HEK293T (cell line): ENCODE measurements at regions not wholly inside any gene's neighbourhood (a gene's known extent, or its start where the extent isn't known, plus 50 kb on each side); places are given as distances from the start of the nearest gene placed in this dataset.

ENCODE experiments used
- CTCF ChIA-PET: fragments of 350-600 bp; formaldehyde crosslinking; extraction: SDS; loops from one replicate; lab custom pipeline; 2021; ENCODE audit warnings: antibody characterized with exemption, inconsistent platforms; lab: Yijun Ruan, JAX
- POLR2A ChIA-PET: fragments of 350-600 bp; formaldehyde crosslinking; extraction: SDS; loops from one replicate; lab custom pipeline; 2020; ENCODE audit warnings: antibody characterized with exemption, inconsistent platforms; lab: Yijun Ruan, JAX
- DNase-seq: peaks from one replicate; pipeline ENCODE4 v3.0.0; 2012; ENCODE audit warnings: mixed read lengths; ENCODE audit errors: extremely low spot score
- ARNT ChIP-seq: fragments of 450-650 bp; IDR thresholded peaks from 2 replicates; pipeline ENCODE4 v1.6.1; 2017; ENCODE audit warnings: mild to moderate bottlenecking
- BHLHE40 ChIP-seq: fragments of 450-650 bp; IDR thresholded peaks from 2 replicates; pipeline ENCODE4 v1.6.1; 2016; ENCODE audit warnings: mild to moderate bottlenecking, moderate library complexity, borderline replicate concordance
- CTBP1 ChIP-seq: fragments of 450-650 bp; IDR thresholded peaks from 2 replicates; pipeline ENCODE4 v1.6.1; 2016; ENCODE audit warnings: borderline replicate concordance
- ELF4 ChIP-seq: fragments of 450-650 bp; IDR thresholded peaks from 2 replicates; pipeline ENCODE4 v1.6.1; 2017; ENCODE audit warnings: antibody characterized with exemption
- FOXA1 ChIP-seq: fragments of 450-650 bp; IDR thresholded peaks from 2 replicates; pipeline ENCODE4 v1.6.1; 2016; ENCODE audit warnings: mild to moderate bottlenecking
- FOXK2 ChIP-seq: fragments of 450-650 bp; IDR thresholded peaks from 2 replicates; pipeline ENCODE4 v1.6.1; 2016; ENCODE audit warnings: mild to moderate bottlenecking
- FOXM1 ChIP-seq: fragments of 450-650 bp; IDR thresholded peaks from 2 replicates; pipeline ENCODE4 v1.6.1; 2017; ENCODE audit warnings: mild to moderate bottlenecking, borderline replicate concordance
- HDGF ChIP-seq: fragments of 450-650 bp; IDR thresholded peaks from 2 replicates; pipeline ENCODE4 v1.6.1; 2017; ENCODE audit warnings: antibody characterized with exemption, borderline replicate concordance
- L3MBTL2 ChIP-seq: fragments of 450-650 bp; conservative IDR thresholded peaks from 2 replicates; pipeline ENCODE4 v1.6.1; 2016; ENCODE audit warnings: mild to moderate bottlenecking
- LEF1 ChIP-seq: fragments of 450-650 bp; IDR thresholded peaks from 2 replicates; pipeline ENCODE4 v1.6.1; 2017; ENCODE audit warnings: mild to moderate bottlenecking, borderline replicate concordance
- NFRKB ChIP-seq: fragments of 450-650 bp; IDR thresholded peaks from 2 replicates; pipeline ENCODE4 v1.6.1; 2016; ENCODE audit warnings: mild to moderate bottlenecking, moderate library complexity
- PKNOX1 ChIP-seq: fragments of 450-650 bp; IDR thresholded peaks from 2 replicates; pipeline ENCODE4 v1.6.1; 2016
- SP1 ChIP-seq: fragments of 450-650 bp; IDR thresholded peaks from 2 replicates; pipeline ENCODE4 v1.6.1; 2017
- SUZ12 ChIP-seq: fragments of 450-650 bp; IDR thresholded peaks from 2 replicates; pipeline ENCODE4 v1.6.1; 2016; ENCODE audit warnings: mild to moderate bottlenecking
- TARDBP ChIP-seq: fragments of 450-650 bp; IDR thresholded peaks from 2 replicates; pipeline ENCODE4 v1.6.1; 2016
- ZNF384 ChIP-seq: fragments of 450-650 bp; IDR thresholded peaks from 2 replicates; pipeline ENCODE4 v1.6.1; 2016

- TF ChIP-seq FOXK2 = no peak
- no peak for TF ChIP-seq TARDBP
- CTCF ChIA-PET = no interaction called here
- DNase-seq = no peak
- POLR2A ChIA-PET = interaction anchor here (1.0 kb wide), 1 partner anchor 13 kb away, joined by 3 read pairs; no protein-coding TSS in a partner anchor
Measured at GRCh38 chr1:57897581-57897980, 473.7 kb upstream of the DAB1 start.

- TF ChIP-seq LEF1 = no peak
- POLR2A ChIA-PET = no interaction called here
- CTCF ChIA-PET = no interaction called here
- DNase-seq = no peak
Measured at GRCh38 chr1:57894315-57894714, 470.5 kb upstream of the DAB1 start.

- POLR2A ChIA-PET = no interaction called here
- TF ChIP-seq NFRKB = no peak
- no peak for TF ChIP-seq CTBP1
- no peak for TF ChIP-seq HDGF
- no peak for TF ChIP-seq SUZ12
- DNase-seq = no peak
- CTCF ChIA-PET = interaction anchor here (0.6 kb wide), 1 partner anchor 146 kb away, joined by 3 read pairs; no protein-coding TSS in a partner anchor
Measured at GRCh38 chr1:57889676-57890320, 465.9 kb upstream of the DAB1 start.

GRCh38 chr1:57887964-57888491 is 464.2 kb upstream of the DAB1 start:
- no peak for TF ChIP-seq L3MBTL2
- no peak for TF ChIP-seq SP1
- TF ChIP-seq TARDBP = no peak
- no peak for TF ChIP-seq BHLHE40
- peak; percentile 66 for TF ChIP-seq PKNOX1
- TF ChIP-seq FOXM1 = no peak
- CTCF ChIA-PET = no interaction called here
- POLR2A ChIA-PET = no interaction called here
- peak; percentile 12 for DNase-seq

- no peak for TF ChIP-seq ARNT
- TF ChIP-seq FOXK2 = no peak
- TF ChIP-seq CTBP1 = no peak
- CTCF ChIA-PET = no interaction called here
- no peak for DNase-seq
- POLR2A ChIA-PET = no interaction called here
Measured at GRCh38 chr1:57886376-57886775, 462.5 kb upstream of the DAB1 start.

GRCh38 chr1:57883642-57883995 is 459.8 kb upstream of the DAB1 start:
- POLR2A ChIA-PET = no interaction called here
- TF ChIP-seq FOXA1 (no peak), FOXM1 (no peak), PKNOX1 (no peak), TARDBP (no peak), SUZ12 (no peak), L3MBTL2 (no peak), BHLHE40 (no peak), CTBP1 (no peak), HDGF (no peak), NFRKB (no peak), ELF4 (no peak), ZNF384 (no peak), FOXK2 (no peak), SP1 (no peak), LEF1 (no peak), ARNT (no peak)
- DNase-seq = no peak
- CTCF ChIA-PET = no interaction called here

GRCh38 chr1:57882934-57883641 is 459.2 kb upstream of the DAB1 start:
- TF ChIP-seq ARNT (no peak), NFRKB (no peak), ZNF384 (no peak), LEF1 (no peak), ELF4 (no peak), SUZ12 (no peak), SP1 (no peak)
- ChIA-PET CTCF (no interaction called here), POLR2A (no interaction called here)
- no peak for DNase-seq

GRCh38 chr1:57882072-57882471 is 458.2 kb upstream of the DAB1 start:
- no peak for DNase-seq
- TF ChIP-seq ARNT (no peak), FOXM1 (no peak), ELF4 (no peak), FOXA1 (no peak), BHLHE40 (no peak), PKNOX1 (no peak), FOXK2 (no peak), HDGF (no peak), L3MBTL2 (no peak), CTBP1 (no peak), NFRKB (no peak)
- POLR2A ChIA-PET = no interaction called here
- CTCF ChIA-PET = no interaction called here
